AG04450 (cell line): ENCODE measurements at regions not wholly inside any gene's neighbourhood (a gene's known extent, or its start where the extent isn't known, plus 50 kb on each side); places are given as distances from the start of the nearest gene placed in this dataset.

ENCODE experiments used
- CTCF ChIA-PET: fragments of 300-600, 350-600 bp; formaldehyde crosslinking; extraction: SDS; loops from one replicate; lab custom pipeline; 2022; ENCODE audit warnings: antibody characterized with exemption, inconsistent platforms; lab: Charles Lee
- POLR2A ChIA-PET: fragments of 350-600 bp; formaldehyde crosslinking; extraction: SDS; loops from one replicate; lab custom pipeline; 2021; ENCODE audit warnings: antibody characterized with exemption, inconsistent platforms; lab: Yijun Ruan, JAX
- DNase-seq: peaks from one replicate; pipeline ENCODE4 v3.0.0-alpha.2; 2011; ENCODE audit warnings: low read depth, low spot score
- H3K27ac ChIP-seq: one replicate; pipeline ENCODE4 v1.5.1; 2012; ENCODE audit warnings: low read depth, low read length, control low read depth
- H3K27me3 ChIP-seq: one replicate; pipeline ENCODE4 v1.6.0; 2012; ENCODE audit warnings: low read length; ENCODE audit not compliant: control insufficient read depth, insufficient read depth
- H3K4me3 ChIP-seq: 2 replicates; pipeline ENCODE4 v1.5.1; 2011; ENCODE audit warnings: mild to moderate bottlenecking, low read depth, low read length, control low read depth
- H3K9me3 ChIP-seq: 2 replicates; pipeline ENCODE4 v1.5.1; 2012; ENCODE audit warnings: low read length; ENCODE audit not compliant: control insufficient read depth, insufficient read depth
- TF ChIP-seq, protein P1 (sequence below): IDR thresholded peaks from 2 replicates; pipeline ENCODE4 v1.5.1; 2011; ENCODE audit warnings: low read depth, low read length, control low read depth, inconsistent platforms

DNA sequence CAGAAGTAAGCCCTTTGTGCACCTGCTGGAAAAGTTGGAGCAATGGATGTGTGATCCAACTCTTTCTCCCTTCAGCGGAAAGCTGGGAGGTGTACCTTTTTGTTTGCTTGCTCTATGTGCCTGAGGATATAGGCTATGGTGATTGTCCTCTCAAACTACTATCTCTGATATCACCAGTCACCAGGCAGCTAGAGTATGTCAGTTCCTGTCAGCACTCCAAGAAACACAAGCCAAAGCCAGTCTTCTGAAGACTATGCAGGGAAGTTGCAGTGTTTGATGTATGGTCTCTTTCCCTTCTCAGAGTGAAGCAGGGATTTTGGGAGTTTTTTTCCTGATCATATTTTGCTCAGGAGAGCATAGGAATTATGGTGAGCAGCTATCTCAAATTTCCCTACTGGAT is 146.4 kb downstream of the PTH2R start:
- no peak for DNase-seq
- ChIA-PET POLR2A (no interaction called here), CTCF (no interaction called here)
- no peaks in the 10 kb centered on the region for H3K27me3 ChIP-seq
- H3K27ac ChIP-seq: no peak overlapping the region
- TF ChIP-seq, protein P1, sequence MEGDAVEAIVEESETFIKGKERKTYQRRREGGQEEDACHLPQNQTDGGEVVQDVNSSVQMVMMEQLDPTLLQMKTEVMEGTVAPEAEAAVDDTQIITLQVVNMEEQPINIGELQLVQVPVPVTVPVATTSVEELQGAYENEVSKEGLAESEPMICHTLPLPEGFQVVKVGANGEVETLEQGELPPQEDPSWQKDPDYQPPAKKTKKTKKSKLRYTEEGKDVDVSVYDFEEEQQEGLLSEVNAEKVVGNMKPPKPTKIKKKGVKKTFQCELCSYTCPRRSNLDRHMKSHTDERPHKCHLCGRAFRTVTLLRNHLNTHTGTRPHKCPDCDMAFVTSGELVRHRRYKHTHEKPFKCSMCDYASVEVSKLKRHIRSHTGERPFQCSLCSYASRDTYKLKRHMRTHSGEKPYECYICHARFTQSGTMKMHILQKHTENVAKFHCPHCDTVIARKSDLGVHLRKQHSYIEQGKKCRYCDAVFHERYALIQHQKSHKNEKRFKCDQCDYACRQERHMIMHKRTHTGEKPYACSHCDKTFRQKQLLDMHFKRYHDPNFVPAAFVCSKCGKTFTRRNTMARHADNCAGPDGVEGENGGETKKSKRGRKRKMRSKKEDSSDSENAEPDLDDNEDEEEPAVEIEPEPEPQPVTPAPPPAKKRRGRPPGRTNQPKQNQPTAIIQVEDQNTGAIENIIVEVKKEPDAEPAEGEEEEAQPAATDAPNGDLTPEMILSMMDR: no peak
- peaks cover 6% of the 10 kb centered on the region for H3K9me3 ChIP-seq
- H3K4me3 ChIP-seq: no peak overlapping the region

DNA sequence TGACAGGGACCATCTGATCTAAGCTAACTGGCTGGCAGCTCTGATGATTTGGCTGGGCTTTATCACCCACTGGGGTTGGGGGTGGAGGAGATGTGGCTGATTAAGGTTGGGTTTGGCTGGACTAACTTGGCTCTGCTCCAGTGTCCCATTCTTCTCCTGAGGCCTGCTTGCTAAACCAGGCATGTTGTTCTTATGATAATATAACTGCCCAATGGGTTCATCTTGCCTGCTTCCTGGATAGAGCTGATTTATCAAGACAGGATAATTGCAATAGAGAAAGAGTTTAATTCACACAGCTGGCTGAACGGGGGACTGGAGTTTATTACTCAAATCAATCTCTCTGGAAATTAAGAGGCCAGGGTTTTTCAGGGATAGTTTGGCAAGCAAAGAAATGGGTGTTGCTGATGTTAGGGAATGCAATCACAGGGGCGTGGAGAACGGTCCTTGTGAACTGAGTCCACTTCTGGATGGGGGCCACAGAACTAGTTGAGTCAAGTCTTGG is 150.4 kb downstream of the PTH2R start:
- H3K4me3 ChIP-seq: no peak overlapping the region
- ChIA-PET CTCF (no interaction called here), POLR2A (no interaction called here)
- H3K27ac ChIP-seq: no peak overlapping the region
- peaks cover 15% of the 10 kb centered on the region for H3K9me3 ChIP-seq
- TF ChIP-seq, protein P1: no peak
- DNase-seq: no peak
- no peaks in the 10 kb centered on the region for H3K27me3 ChIP-seq

DNA sequence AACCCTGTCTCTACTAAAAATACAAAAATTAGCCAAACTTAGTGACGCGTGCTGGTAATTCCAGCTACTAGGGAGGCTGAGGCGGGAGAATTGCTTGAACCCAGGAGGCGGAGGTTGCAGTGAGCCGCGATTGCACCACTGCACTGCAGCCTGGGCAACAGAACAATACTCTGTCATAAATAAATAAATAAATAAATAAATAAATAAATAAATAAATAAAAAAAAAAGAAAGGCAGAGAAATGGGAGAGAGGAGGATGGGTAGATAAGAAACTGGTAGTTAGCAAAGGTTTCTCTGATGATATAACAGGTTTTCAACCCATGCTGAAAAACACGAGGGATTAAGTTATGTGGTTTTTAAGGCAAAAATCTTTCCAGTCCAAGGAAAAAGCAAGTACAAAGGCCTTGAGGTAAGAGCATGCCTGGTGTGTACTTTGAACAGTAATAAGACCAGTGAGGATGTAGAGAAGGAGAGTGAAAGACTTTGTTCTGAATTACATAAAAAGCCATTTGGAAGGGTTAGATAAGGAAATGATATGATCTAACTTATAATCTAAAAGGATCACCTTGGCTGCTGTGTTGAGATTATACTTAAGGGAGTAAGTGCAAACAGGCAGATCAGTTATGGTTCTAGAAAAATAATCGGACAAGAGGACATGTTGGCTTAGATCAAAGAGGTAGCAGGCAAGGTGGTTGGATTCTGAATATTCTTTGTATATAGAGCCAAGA is 159.3 kb downstream of the PTH2R start:
- Histone ChIP-seq H3K4me3 (no peak overlapping the region), H3K27ac (no peak overlapping the region), H3K27me3 (no peaks in the 10 kb centered on the region), H3K9me3 (peaks cover 17% of the 10 kb centered on the region)
- ChIA-PET POLR2A (no interaction called here), CTCF (no interaction called here)
- DNase-seq: no peak
- TF ChIP-seq, protein P1: no peak

DNA sequence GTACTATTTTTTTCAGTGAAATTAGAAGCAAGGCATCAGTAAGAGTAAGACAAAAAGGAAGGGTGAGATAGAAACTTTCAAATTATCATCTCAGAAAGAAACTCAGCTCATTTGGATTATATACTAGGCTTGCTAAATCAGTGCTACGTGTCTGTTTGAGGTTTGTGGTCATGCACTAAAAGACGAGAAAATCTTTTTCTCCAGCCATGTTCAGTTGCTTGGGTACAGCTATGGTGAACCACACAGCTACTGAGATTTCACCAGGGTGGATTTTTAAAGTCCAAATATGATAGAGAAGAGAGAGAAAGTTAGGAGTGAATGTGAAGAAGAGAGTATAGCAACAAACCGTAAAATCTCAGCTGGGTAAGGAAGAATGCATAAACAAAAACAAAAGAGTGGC is 161.6 kb downstream of the PTH2R start:
- TF ChIP-seq, protein P1: no peak
- Histone ChIP-seq H3K4me3 (no peak overlapping the region), H3K27ac (no peak overlapping the region), H3K9me3 (peaks cover 14% of the 10 kb centered on the region), H3K27me3 (no peaks in the 10 kb centered on the region)
- ChIA-PET CTCF (no interaction called here), POLR2A (no interaction called here)
- DNase-seq: no peak

DNA sequence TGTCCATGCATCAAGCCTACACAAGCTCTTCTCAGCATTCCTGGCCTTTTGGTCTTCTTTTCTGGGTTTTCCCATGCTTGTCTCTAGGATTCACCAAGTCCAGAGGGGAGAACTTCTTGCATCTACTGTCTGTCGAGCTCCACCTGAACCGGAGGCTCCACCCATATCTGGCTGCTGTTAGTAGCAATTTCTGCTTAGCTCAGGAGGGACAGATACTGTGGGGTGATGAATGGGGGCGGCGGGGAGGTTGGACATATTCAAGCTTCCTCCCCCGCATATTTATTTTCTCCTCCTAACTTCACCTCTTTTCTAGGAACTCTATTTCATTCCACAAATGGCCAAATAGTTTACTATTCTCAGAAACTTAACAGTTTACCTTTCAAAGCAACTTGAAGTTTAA is 163.5 kb downstream of the PTH2R start:
- ChIA-PET CTCF (no interaction called here), POLR2A (no interaction called here)
- Histone ChIP-seq H3K4me3 (no peak overlapping the region), H3K27me3 (no peaks in the 10 kb centered on the region), H3K27ac (no peak overlapping the region), H3K9me3 (peaks cover 17% of the 10 kb centered on the region)
- TF ChIP-seq, protein P1: no peak
- DNase-seq: no peak
